HepG2 (cell line): ENCODE measurements at regions not wholly inside any gene's neighbourhood (a gene's known extent, or its start where the extent isn't known, plus 50 kb on each side); places are given as distances from the start of the nearest gene placed in this dataset.

Source experiments
- ATAC-seq: fragments of 200-7000 bp; cut with Tn5 transposase; 3 replicates; pipeline ENCODE4 v1.9.1; 2020; ENCODE audit warnings: mild to moderate bottlenecking, moderate library complexity
- BruUV-seq: library from RNA; stranded (reverse); fragments of 400-500 nt; replicated peaks from 2 replicates; lab custom pipeline; 2021; lab: Mats Ljungman, UMichigan
- CTCF ChIA-PET: fragments of 300-600 bp; formaldehyde crosslinking; extraction: SDS; loops from one replicate; lab custom pipeline; 2021; ENCODE audit warnings: low total read pairs, inconsistent platforms, low intra/inter-chr PET ratio; lab: Yijun Ruan, JAX
- POLR2A ChIA-PET: fragments of 350-600 bp; sonication (Branson Sonifier 250); formaldehyde crosslinking; loops from one replicate; lab custom pipeline; 2020; ENCODE audit warnings: antibody characterized with exemption, inconsistent platforms; lab: Yijun Ruan, JAX
- DNase-seq: peaks from one replicate; pipeline ENCODE4 v3.0.0-alpha.2; 2015; ENCODE audit warnings: low spot score
- FAIRE-seq: peaks from 3 replicates; lab custom pipeline; 2011; peaks lifted over from hg19 to GRCh38; lab: Jason Lieb, UNC
- H2AFZ ChIP-seq: one replicate; pipeline ENCODE4 v1.6.1; 2011; ENCODE audit warnings: low read length, inconsistent platforms
- H3K27ac ChIP-seq: fragments of 300-600 bp; 3 replicates; pipeline ENCODE4 v1.8.0; 2011; ENCODE audit warnings: mixed run types, mild to moderate bottlenecking, mixed read lengths, low read length, inconsistent platforms; ENCODE audit not compliant: insufficient read depth; ENCODE audit errors: extremely low read length
- H3K27me3 ChIP-seq, 2 experiments: fragments of 200-600 bp in 1 of 2; 2 replicates in 1 of 2; 3 replicates in 1 of 2; pipeline versions ENCODE4 v1.6.0 to v1.8.0; 2011; ENCODE audit warnings: low read length in 2 of 2, mild to moderate bottlenecking in 2 of 2, moderate library complexity in 2 of 2, inconsistent platforms in 1 of 2; ENCODE audit not compliant: insufficient read depth in 2 of 2, control insufficient read depth in 1 of 2
- H3K36me3 ChIP-seq, 2 experiments: fragments of 200-600 bp in 1 of 2; replicated peaks in 1 of 2; 2 replicates in 1 of 2; 3 replicates in 1 of 2; pipeline versions ENCODE4 v1.5.1 to v1.8.0; 2011; ENCODE audit warnings: low read length in 2 of 2, inconsistent platforms in 1 of 2; ENCODE audit not compliant: insufficient read depth in 2 of 2, control insufficient read depth in 1 of 2
- H3K4me1 ChIP-seq: 2 replicates; pipeline ENCODE4 v1.5.1; 2012; ENCODE audit warnings: low read length, inconsistent platforms; ENCODE audit not compliant: insufficient read depth
- H3K4me2 ChIP-seq: 2 replicates; pipeline ENCODE4 v1.6.0; 2011; ENCODE audit warnings: low read depth, low read length, inconsistent platforms
- H3K4me3 ChIP-seq, 3 experiments: fragments of 200-600 bp in 1 of 3; sonication (generic), shearing (Covaris generic) in 1 of 3; replicated peaks in 1 of 3; 2 replicates each; pipeline ENCODE4 v1.5.1; 2011 to 2016; ENCODE audit warnings: low read length in 3 of 3, inconsistent platforms in 2 of 3, low read depth in 2 of 3, mild to moderate bottlenecking in 2 of 3, control low read depth in 1 of 3, mixed read lengths in 1 of 3; ENCODE audit not compliant: insufficient read depth in 1 of 3
- H3K79me2 ChIP-seq: one replicate; pipeline ENCODE4 v1.6.1; 2011; ENCODE audit warnings: low read length, inconsistent platforms; ENCODE audit not compliant: insufficient read depth
- H3K9ac ChIP-seq: 2 replicates; pipeline ENCODE4 v1.6.0; 2011; ENCODE audit warnings: mild to moderate bottlenecking, low read depth, low read length, inconsistent platforms; ENCODE audit not compliant: insufficient read depth
- H3K9me3 ChIP-seq: 2 replicates; pipeline ENCODE4 v1.5.1; 2012; ENCODE audit warnings: mild to moderate bottlenecking, low read length
- H4K20me1 ChIP-seq: 2 replicates; pipeline ENCODE4 v1.6.0; 2011; ENCODE audit warnings: inconsistent platforms, mild to moderate bottlenecking, low read length, moderate library complexity; ENCODE audit not compliant: insufficient read depth
- HNRNPLL ChIP-seq: fragments of 200-400 bp; formaldehyde crosslinking; IDR thresholded peaks from 2 replicates; pipeline ENCODE4 v1.6.1; 2017; ENCODE audit warnings: mild to moderate bottlenecking, low read depth, low read length; ENCODE audit not compliant: poor library complexity, severe bottlenecking
- MEIS1 ChIP-seq: sonication (generic); formaldehyde crosslinking; IDR thresholded peaks from 2 replicates; pipeline ENCODE4 v1.9.0; 2021; ENCODE audit warnings: mild to moderate bottlenecking, missing genetic modification reagents, moderate library complexity, borderline replicate concordance
- ZFP36L1 ChIP-seq: sonication (generic); formaldehyde crosslinking; IDR thresholded peaks from 2 replicates; pipeline ENCODE4 v1.8.0; 2022; ENCODE audit warnings: mild to moderate bottlenecking, missing genetic modification reagents, moderate library complexity
- ZNF44 ChIP-seq: sonication (generic); formaldehyde crosslinking; IDR thresholded peaks from 2 replicates; pipeline ENCODE4 v1.5.1; 2020; ENCODE audit warnings: mild to moderate bottlenecking, missing genetic modification reagents
- ZNF746 ChIP-seq: sonication (generic); formaldehyde crosslinking; IDR thresholded peaks from 2 replicates; pipeline ENCODE4 v1.8.0; 2022; ENCODE audit warnings: mild to moderate bottlenecking, missing genetic modification reagents
- WGBS: methylation state at CpG from one replicate; pipeline ENCODE4 v1.1.6; 2017; ENCODE audit warnings: low lambda C conversion rate; 5-methylcytosine and 5-hydroxymethylcytosine counted together
- in situ Hi-C: cut with HindIII; loops from 2 replicates; pipeline ENCODE4 v1.10.0; 2017; ENCODE audit warnings: low pct_unique_long_range_greater_than_20kb; ENCODE audit not compliant: extremely low pct_ligation_motif_present
- intact Hi-C: fragments of 100-400 bp; cut with micrococcal nuclease; formaldehyde crosslinking; loops from one replicate; pipeline ENCODE4 v1.10.0; 2022; ENCODE audit not compliant: unreplicated experiment
- TF ChIP-seq, protein P1 (sequence below): IDR thresholded peaks from 2 replicates; pipeline ENCODE4 v1.6.1; 2016; ENCODE audit warnings: low read depth, control low read depth
- TF ChIP-seq, protein P2 (sequence below): IDR thresholded peaks from 2 replicates; pipeline ENCODE4 v1.6.1; 2016; ENCODE audit warnings: control low read depth
- TF ChIP-seq, protein P3 (sequence below): sonication (generic); formaldehyde crosslinking; IDR thresholded peaks from 2 replicates; pipeline ENCODE4 v1.8.0; 2022; ENCODE audit warnings: mild to moderate bottlenecking, missing genetic modification reagents; ENCODE audit not compliant: insufficient replicate concordance

DNA sequence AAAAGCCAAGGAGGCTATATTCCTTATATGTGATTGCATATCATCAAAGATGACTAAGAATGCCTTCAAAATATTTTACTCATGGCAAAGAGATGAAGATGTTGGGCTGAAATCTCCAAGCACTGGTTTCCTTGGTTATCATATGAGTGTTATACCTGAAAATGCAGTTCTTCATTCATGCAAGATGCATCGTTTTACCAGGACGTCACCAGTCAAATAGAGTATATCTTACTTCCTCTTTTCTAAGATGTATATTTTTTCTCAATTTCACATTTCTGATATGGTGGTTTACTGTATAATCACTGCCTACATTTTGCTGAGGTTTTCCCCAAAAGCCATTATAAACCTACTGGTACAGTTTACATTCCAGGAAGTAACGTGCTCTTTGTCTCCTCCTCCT lies 1085.7 kb downstream of the NCAM2 start (continued):
- TF ChIP-seq ZFP36L1 (CRISPR knock-in tag), result no peak
- TF ChIP-seq ZNF746, result no peak
- TF ChIP-seq, protein P1, sequence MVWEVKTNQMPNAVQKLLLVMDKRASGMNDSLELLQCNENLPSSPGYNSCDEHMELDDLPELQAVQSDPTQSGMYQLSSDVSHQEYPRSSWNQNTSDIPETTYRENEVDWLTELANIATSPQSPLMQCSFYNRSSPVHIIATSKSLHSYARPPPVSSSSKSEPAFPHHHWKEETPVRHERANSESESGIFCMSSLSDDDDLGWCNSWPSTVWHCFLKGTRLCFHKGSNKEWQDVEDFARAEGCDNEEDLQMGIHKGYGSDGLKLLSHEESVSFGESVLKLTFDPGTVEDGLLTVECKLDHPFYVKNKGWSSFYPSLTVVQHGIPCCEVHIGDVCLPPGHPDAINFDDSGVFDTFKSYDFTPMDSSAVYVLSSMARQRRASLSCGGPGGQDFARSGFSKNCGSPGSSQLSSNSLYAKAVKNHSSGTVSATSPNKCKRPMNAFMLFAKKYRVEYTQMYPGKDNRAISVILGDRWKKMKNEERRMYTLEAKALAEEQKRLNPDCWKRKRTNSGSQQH (CRISPR knock-in tag), result no peak
- TF ChIP-seq, protein P2, sequence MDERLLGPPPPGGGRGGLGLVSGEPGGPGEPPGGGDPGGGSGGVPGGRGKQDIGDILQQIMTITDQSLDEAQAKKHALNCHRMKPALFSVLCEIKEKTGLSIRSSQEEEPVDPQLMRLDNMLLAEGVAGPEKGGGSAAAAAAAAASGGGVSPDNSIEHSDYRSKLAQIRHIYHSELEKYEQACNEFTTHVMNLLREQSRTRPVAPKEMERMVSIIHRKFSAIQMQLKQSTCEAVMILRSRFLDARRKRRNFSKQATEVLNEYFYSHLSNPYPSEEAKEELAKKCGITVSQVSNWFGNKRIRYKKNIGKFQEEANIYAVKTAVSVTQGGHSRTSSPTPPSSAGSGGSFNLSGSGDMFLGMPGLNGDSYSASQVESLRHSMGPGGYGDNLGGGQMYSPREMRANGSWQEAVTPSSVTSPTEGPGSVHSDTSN, result no peak
- no peak for TF ChIP-seq MEIS1 (CRISPR knock-in tag)

GRCh38 chr21:22096314-22096713 lies 1098.1 kb downstream of the NCAM2 start:
- H3K27ac ChIP-seq, result no peak overlapping the region
- no peaks in the 10 kb centered on the region for H3K79me2 ChIP-seq
- intact Hi-C loops, result no loop called here
- no peak for FAIRE-seq
- no peak overlapping the region for H2AFZ ChIP-seq
- no peaks in the 10 kb centered on the region for H3K4me1 ChIP-seq
- no peaks in the 10 kb centered on the region for H4K20me1 ChIP-seq
- 0% methylated on average over 1 of the region's 1 CpG for WGBS
- H3K9ac ChIP-seq, result no peak overlapping the region
- ChIA-PET CTCF (no interaction called here), POLR2A (no interaction called here)
- no peak overlapping the region for H3K4me3 ChIP-seq
- no peak for DNase-seq
- H3K9me3 ChIP-seq, result peaks cover 86% of the 10 kb centered on the region
- BruUV-seq, result no TSS peak
- ATAC-seq, result no peak
- TF ChIP-seq ZNF44 (CRISPR knock-in tag) (no peak), HNRNPLL (no peak)
- TF ChIP-seq, protein P3, sequence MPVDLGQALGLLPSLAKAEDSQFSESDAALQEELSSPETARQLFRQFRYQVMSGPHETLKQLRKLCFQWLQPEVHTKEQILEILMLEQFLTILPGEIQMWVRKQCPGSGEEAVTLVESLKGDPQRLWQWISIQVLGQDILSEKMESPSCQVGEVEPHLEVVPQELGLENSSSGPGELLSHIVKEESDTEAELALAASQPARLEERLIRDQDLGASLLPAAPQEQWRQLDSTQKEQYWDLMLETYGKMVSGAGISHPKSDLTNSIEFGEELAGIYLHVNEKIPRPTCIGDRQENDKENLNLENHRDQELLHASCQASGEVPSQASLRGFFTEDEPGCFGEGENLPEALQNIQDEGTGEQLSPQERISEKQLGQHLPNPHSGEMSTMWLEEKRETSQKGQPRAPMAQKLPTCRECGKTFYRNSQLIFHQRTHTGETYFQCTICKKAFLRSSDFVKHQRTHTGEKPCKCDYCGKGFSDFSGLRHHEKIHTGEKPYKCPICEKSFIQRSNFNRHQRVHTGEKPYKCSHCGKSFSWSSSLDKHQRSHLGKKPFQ (CRISPR knock-in tag), result no peak
- in situ Hi-C loops, result no loop called here
- no peaks in the 10 kb centered on the region for H3K36me3 ChIP-seq
- H3K27me3 ChIP-seq, result no peaks in the 10 kb centered on the region
- no peak overlapping the region for H3K4me2 ChIP-seq
